Transverse colon (tissue), 4 donors: ENCODE measurements at regions not wholly inside any gene's neighbourhood (a gene's known extent, or its start where the extent isn't known, plus 50 kb on each side); places are given as distances from the start of the nearest gene placed in this dataset.

Source experiments
- DNase-seq: peaks from one replicate; pipeline ENCODE4 v3.0.0-alpha.2; 2019
- H3K27ac ChIP-seq, 4 donors: fragments of 200-600 bp; sonication (generic); 2 replicates each; pipeline ENCODE4 v1.5.1; 2016 to 2018; ENCODE audit warnings: inconsistent platforms in 4 of 4
- H3K27me3 ChIP-seq: fragments of 200-600 bp; sonication (generic); 2 replicates; pipeline ENCODE4 v1.5.1; 2017; ENCODE audit warnings: inconsistent platforms
- H3K36me3 ChIP-seq, 4 donors: fragments of 200-600 bp; sonication (generic); 2 replicates each; pipeline ENCODE4 v1.5.1; 2017 to 2019; ENCODE audit warnings: inconsistent platforms in 4 of 4
- H3K4me1 ChIP-seq, 4 donors: fragments of 200-600 bp; sonication (generic); 2 replicates each; pipeline ENCODE4 v1.5.1; 2017 to 2020; ENCODE audit warnings: inconsistent platforms in 4 of 4
- H3K4me3 ChIP-seq, 4 donors: fragments of 200-600 bp; sonication (generic); 1 replicate in 1 of 4; 2 replicates in 3 of 4; pipeline versions ENCODE4 v1.5.1 to v1.6.1; 2017 to 2019; ENCODE audit warnings: inconsistent platforms in 4 of 4
- H3K9me3 ChIP-seq, 2 donors: fragments of 200-600 bp; sonication (generic); 2 replicates each; pipeline ENCODE4 v1.5.1; 2017 to 2019; ENCODE audit warnings: inconsistent platforms in 2 of 2
- EP300 ChIP-seq: sonication (generic); formaldehyde crosslinking; IDR thresholded peaks from one replicate; pipeline ENCODE4 v1.6.1; 2017; ENCODE audit warnings: antibody characterized with exemption, low read depth
- POLR2A ChIP-seq: fragments of 450-650 bp; IDR thresholded peaks from one replicate; pipeline ENCODE4 v1.6.1; 2016; ENCODE audit warnings: antibody characterized with exemption, mild to moderate bottlenecking, moderate library complexity
- POLR2AphosphoS5 ChIP-seq, 3 donors: sonication (generic); formaldehyde crosslinking; IDR thresholded peaks; one replicate each; pipeline ENCODE4 v1.6.1; 2016; ENCODE audit warnings: antibody characterized with exemption in 3 of 3
- WGBS, 2 donors: methylation state at CpG; one replicate each; pipeline ENCODE4 v1.1.5; 2018; ENCODE audit warnings: low coverage in 1 of 2; 5-methylcytosine and 5-hydroxymethylcytosine counted together
- in situ Hi-C, 4 donors: fragments of 200-750 bp; cut with MboI; loops; one replicate each; pipeline versions ENCODE4 v1.15.0 to v1.15.1; 2017; ENCODE audit warnings: low sequenced_read_pairs in 3 of 4, low pct_ligation_motif_present in 1 of 4, low pct_unique_long_range_greater_than_20kb in 1 of 4
- intact Hi-C: fragments of 100-400 bp; cut with DNase I; formaldehyde crosslinking; loops from one replicate; pipeline ENCODE4 v1.15.1; 2023; ENCODE audit warnings: low total_unique reads
- TF ChIP-seq, protein P1 (sequence below), 5 experiments: fragments of 200-600 bp in 3 of 5; fragments of 450-650 bp in 2 of 5; sonication (generic) in 3 of 5; IDR thresholded peaks; 1 replicate in 2 of 5; 2 replicates in 3 of 5; pipeline ENCODE4 v1.5.1; 2016 to 2017; ENCODE audit warnings: antibody characterized with exemption in 5 of 5, inconsistent platforms in 3 of 5, mild to moderate bottlenecking in 2 of 5, moderate library complexity in 1 of 5

DNA sequence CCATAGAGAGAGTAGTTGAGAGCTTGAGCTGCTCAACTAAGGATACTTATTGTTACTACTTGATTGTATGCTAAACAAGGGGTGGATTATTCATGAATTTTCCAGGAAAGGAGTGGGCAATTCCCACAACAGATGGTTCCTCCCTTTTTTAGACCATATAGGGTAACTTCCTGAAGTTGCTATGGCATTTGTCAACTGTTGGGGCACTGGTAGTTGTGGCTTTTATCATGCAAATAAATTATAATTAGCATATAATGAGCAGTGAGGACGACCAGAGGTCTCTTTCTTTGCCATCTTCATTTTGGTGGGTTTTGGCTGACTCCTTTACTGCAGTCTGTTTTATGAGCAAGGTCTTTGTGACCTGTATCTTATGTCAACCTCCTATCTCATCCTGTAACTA lies 1403.5 kb upstream of the PABPC4L start:
- no peaks in the 10 kb centered on the region for H3K9me3 ChIP-seq
- no peak for DNase-seq
- TF ChIP-seq POLR2AphosphoS5 (IDR thresholded peaks at IDR 0.05) (no peak), EP300 (no peak), POLR2A (no peak)
- TF ChIP-seq, protein P1, sequence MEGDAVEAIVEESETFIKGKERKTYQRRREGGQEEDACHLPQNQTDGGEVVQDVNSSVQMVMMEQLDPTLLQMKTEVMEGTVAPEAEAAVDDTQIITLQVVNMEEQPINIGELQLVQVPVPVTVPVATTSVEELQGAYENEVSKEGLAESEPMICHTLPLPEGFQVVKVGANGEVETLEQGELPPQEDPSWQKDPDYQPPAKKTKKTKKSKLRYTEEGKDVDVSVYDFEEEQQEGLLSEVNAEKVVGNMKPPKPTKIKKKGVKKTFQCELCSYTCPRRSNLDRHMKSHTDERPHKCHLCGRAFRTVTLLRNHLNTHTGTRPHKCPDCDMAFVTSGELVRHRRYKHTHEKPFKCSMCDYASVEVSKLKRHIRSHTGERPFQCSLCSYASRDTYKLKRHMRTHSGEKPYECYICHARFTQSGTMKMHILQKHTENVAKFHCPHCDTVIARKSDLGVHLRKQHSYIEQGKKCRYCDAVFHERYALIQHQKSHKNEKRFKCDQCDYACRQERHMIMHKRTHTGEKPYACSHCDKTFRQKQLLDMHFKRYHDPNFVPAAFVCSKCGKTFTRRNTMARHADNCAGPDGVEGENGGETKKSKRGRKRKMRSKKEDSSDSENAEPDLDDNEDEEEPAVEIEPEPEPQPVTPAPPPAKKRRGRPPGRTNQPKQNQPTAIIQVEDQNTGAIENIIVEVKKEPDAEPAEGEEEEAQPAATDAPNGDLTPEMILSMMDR (IDR thresholded peaks at IDR 0.05), result no peak
- no peaks in the 10 kb centered on the region for H3K36me3 ChIP-seq
- H3K4me3 ChIP-seq, result no peak overlapping the region
- WGBS, 2 donors, result 20 to 22% methylated on average over 1 of the region's 1 CpG
- no peak overlapping the region for H3K27ac ChIP-seq
- no peaks in the 10 kb centered on the region for H3K27me3 ChIP-seq
- intact Hi-C loops (no loop called here), in situ Hi-C loops (no loop called here)
- H3K4me1 ChIP-seq, result no peaks in the 10 kb centered on the region

DNA sequence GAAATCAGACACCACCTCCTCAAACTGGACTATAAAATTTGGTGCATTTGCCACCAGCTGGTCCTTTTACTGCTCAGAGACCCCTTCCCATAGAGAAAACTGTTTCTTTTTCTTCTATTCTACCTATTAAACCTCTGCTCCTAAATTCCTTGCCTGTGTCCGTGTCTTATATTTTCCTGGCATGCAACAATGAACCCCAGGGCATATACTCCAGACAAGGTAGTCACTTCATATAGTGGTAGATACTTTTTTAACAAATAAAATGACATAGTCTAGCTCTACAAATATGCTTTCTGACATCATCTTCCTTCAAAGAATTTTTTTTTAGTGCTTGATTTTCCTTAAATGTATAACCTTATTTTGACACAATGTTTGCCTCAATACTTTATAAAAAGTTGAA lies 1402.9 kb upstream of the PABPC4L start:
- no peaks in the 10 kb centered on the region for H3K27me3 ChIP-seq
- H3K9me3 ChIP-seq, result no peaks in the 10 kb centered on the region
- no peak overlapping the region for H3K27ac ChIP-seq
- H3K36me3 ChIP-seq, result no peaks in the 10 kb centered on the region
- no peak for TF ChIP-seq POLR2A
- TF ChIP-seq, protein P1 (IDR thresholded peaks at IDR 0.05), result no peak
- TF ChIP-seq EP300, result no peak
- TF ChIP-seq POLR2AphosphoS5 (IDR thresholded peaks at IDR 0.05), result no peak
- no peak for DNase-seq
- no peaks in the 10 kb centered on the region for H3K4me1 ChIP-seq
- 69 to 78% methylated on average over 1 of the region's 1 CpG for WGBS, 2 donors
- in situ Hi-C loops (no loop called here), intact Hi-C loops (no loop called here)
- H3K4me3 ChIP-seq, result no peak overlapping the region

DNA sequence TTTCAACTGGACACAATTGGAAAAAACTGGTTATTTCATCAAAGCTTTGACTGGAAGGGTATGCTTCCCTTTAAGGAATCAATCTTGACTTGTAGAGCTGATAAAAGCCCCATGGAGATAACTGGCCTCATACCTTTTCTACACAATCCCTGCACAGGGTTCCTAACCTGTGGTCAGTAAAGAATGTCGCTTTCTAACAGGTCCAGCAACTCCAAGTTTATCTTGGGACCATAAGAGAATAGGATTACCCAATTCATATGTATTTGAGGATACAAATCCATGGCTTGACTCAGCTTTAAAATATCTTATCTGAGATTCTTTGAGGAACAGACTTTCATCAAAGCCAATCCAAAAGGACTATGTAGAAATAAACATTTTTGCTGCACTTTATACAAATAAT lies 1399.8 kb upstream of the PABPC4L start:
- intact Hi-C loops, result no loop called here
- Histone ChIP-seq H3K4me3 (no peak overlapping the region), H3K36me3 (no peaks in the 10 kb centered on the region), H3K27me3 (no peaks in the 10 kb centered on the region), H3K27ac (no peak overlapping the region), H3K4me1 (no peaks in the 10 kb centered on the region), H3K9me3 (no peaks in the 10 kb centered on the region)
- in situ Hi-C loops, result no loop called here
- 60% methylated on average over 1 of the region's 1 CpG; no CpG with 5 or more reads in 1 of the 2 donors for WGBS, 2 donors
- no peak for TF ChIP-seq POLR2A
- TF ChIP-seq, protein P1 (IDR thresholded peaks at IDR 0.05), result no peak
- TF ChIP-seq POLR2AphosphoS5 (IDR thresholded peaks at IDR 0.05), result no peak
- no peak for DNase-seq

DNA sequence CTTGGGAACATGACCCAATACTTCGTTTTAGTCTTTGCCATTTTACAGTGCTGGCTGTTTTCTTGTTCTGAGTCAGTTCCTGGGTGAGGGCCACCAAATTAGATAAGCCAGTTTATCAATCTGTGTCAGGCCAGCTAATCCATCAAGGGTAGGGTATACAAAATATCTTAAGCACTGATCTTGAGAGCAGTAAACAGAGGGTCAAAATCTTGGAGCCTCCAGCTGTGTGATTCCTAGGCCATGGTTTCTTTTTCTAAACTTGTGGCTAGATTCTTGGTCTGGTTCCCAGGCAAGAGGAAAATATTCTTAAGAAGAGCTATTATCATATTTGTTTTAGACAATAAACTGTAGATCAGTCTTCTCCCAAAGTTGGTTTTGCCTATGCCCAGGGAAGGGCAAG lies 1396.6 kb upstream of the PABPC4L start:
- no peak overlapping the region for H3K27ac ChIP-seq
- no peaks in the 10 kb centered on the region for H3K9me3 ChIP-seq
- in situ Hi-C loops (no loop called here), intact Hi-C loops (no loop called here)
- DNase-seq, result no peak
- TF ChIP-seq POLR2A (no peak), EP300 (no peak), POLR2AphosphoS5 (IDR thresholded peaks at IDR 0.05) (no peak)
- TF ChIP-seq, protein P1 (IDR thresholded peaks at IDR 0.05), result no peak
- 22 to 30% methylated on average over 1 of the region's 1 CpG for WGBS, 2 donors
- no peak overlapping the region for H3K4me3 ChIP-seq
- H3K27me3 ChIP-seq, result no peaks in the 10 kb centered on the region
- no peaks in the 10 kb centered on the region for H3K36me3 ChIP-seq
- no peaks in the 10 kb centered on the region for H3K4me1 ChIP-seq
